CD4-positive, alpha-beta T cell treated with Interleukin-17A for 1 hour (primary cell): ENCODE measurements at regions not wholly inside any gene's neighbourhood (a gene's known extent, or its start where the extent isn't known, plus 50 kb on each side); places are given as distances from the start of the nearest gene placed in this dataset.
A peak's percentile ranks its signal among the peaks of the same experiment; 100 is the strongest.
"Not testable (repeated sequence)": the region's sequence is repeated elsewhere in the genome, so short reads cannot be mapped to it uniquely, and the experiment has no call there.

ENCODE experiments used
- DNase-seq: peaks from one replicate; pipeline ENCODE4 v3.0.0-alpha.2; 2020

DNA sequence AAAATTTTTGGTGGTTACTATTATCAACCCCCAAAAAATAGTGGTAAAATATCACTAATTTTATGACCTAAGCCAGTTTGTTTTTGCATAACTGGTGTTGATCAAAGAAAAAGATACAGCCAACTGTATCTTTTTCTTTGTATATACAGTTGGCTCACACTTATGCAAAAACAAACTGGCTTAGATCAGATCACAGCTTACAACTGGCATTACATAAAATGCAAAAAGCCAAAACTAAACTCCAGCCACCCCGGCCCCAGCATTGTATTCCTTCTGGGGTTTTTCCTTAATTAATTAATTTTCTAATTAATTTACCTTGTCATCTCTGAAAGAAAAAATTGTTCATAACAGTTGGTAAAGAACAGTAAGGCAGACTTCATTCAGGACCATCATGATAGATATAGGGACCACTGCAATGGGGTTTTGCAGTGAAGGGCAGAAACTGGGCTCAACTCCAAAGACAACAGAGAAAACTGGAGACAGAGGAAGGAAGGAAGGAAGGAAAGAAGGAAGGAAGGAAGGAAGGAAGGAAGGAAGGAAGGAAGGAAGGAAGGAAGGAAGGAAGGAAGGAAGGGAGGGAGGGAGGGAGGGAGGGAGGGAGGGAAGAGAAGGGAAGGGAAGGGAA, 202.1 kb downstream of the HNRNPD start:
- no peak for DNase-seq

DNA sequence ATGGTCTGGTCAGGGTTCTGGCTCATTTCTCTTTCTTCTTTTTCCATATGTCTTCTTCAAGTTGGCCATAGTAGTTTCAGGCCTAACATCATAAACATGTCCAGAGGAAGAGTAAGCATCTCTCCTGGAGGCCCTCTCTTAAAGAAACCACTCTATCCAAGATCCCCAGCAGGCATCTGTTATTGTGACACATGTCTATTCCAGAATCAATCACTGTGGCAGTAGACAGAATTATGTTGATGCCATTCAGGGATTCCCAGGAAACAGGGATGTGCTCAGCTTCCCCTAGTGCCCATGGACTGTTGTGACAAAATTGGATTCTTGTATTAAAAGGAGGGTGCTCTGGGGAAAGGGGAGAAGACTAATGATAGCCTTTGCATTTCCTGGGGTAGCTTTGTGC, 224.0 kb downstream of the HNRNPD start:
- no peak for DNase-seq

GRCh38 chr4:82145850-82146249, 227.9 kb downstream of the HNRNPD start:
- DNase-seq, result no peak

DNA sequence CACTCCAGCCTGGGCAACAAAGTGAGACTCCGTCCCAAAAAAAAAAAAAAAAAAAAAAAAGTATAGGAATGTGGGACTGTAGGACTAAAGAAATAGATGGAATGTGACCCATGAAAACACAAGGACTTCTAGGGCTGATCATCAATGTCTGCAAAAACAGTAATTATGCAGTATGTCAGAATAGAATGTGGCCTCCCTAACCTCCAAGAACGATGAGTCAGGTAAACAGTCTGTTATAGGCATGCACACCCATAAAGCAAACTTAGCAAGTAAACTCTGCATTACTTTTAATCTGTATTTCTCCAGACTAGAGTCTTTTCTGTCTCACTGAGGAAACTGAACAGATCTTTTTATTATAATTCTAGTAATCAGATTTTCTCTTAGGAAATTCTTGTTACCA, 233.4 kb downstream of the HNRNPD start:
- no peak for DNase-seq

DNA sequence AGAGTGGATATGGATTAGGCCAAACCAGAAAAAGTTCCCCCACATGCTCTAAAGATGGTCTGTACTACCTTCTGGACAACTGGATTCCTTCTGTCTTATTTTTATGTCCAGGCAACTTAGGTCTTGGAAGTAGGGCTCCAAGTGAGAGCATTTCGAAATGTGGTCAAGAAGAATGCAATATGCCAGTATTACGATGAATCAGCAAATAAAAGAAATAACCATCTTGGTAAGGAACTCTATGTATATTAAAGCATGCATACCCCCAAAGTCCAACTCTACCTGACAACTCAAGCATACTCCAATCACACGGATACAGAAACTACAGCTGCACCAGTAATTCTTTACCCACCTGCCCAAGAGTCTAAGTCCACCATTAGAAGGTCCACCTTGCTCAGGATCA, 234.5 kb downstream of the HNRNPD start:
- no peak for DNase-seq

- no peak for DNase-seq
These were observed 235.4 kb downstream of the HNRNPD start for GRCh38 chr4:82138374-82138773.

GRCh38 chr4:82136161-82136801, 237.5 kb downstream of the HNRNPD start:
- DNase-seq, result peak; percentile 32

GRCh38 chr4:82128355-82128754, 245.4 kb downstream of the HNRNPD start:
- no peak for DNase-seq

DNA sequence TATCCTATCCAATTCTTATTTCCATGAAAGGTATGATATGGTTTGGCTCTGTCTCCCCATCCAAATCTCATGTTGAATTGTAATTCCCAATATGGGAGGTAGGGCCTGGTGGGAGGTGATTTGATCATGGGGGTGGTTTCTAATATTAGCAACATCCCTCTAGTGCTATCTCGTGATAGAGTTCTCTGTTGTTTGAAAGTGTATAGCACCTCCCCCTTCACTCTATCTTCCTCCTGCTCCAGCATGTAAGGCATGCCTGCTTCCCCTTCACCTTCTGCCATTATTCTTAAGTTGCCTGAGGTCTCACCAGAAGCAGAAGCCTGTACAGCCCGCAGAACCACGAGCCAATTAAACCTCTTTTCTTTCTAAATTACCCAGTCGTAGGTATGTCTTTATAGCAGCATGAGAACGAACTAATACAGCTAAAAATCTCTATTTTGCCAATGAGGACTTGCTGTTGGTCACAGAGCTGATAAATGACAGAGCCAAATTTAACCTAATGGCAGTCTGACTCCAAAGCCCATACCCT, 247.2 kb downstream of the HNRNPD start:
- no peak for DNase-seq

DNA sequence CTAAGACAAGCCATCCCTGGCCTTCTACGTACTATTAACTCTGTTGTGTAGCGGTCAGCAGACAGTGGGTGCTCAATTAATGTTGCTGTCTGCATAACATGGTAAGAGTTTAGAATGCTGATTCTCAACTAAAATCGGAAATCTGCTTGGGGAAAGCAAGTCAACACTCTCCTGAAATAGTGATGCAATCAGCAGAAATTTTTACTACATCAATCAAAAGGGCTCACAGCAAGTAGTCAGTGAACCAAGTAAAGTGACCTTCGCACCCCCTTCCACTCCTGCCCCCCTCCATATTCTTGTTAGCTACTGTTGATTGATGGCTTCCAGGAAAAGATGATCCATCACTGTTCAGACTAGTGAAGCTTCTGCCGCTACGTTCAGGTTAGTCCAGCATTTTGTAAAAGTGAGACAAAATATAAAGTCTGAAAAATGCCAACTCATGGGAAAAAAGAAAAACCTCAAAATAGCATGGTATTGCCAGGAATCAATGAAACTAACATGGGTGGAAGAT, 247.9 kb downstream of the HNRNPD start:
- no peak for DNase-seq

DNA sequence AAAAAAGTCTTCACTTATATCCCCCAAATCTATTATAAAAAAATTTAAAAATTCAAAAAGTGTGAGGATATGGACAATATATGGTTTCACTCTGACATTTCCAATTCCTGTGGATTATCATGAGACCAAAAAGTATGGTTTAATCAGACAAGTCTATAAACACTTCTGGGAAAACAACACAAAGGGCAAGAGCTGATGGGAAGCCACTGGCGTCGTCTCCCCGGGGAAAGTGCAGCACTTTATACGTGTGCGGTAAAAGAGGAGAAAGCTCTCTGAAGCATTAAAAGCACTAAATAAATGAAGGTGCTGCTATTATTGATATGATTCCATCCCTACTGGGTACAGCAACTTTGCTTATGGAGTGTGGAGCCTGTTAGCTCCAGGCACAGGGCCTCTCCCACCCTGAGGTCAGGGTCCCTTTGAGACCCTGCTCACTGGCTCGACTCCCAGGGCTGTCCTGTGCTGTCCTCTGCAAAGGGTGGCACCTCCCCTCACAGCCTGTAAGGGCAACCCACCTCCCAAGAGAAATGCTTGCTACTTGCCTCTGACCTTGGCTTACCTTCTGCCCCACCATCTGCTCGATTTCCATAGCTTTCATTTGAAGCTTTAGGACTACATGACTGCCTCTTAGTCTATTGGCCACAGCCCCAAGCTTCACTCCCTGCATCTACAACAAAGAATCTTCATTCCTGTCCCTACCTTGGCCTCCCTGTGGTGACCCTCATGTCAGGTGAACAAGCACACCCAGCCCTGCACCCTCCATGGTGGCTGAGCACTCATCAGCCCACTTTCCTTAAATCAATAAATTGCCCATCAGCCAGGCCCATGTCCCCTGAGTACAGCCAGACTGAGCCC, 248.6 kb downstream of the HNRNPD start:
- DNase-seq, result no peak

GRCh38 chr4:82124365-82124764, 249.4 kb downstream of the HNRNPD start:
- no peak for DNase-seq

GRCh38 chr4:82123934-82124333, 249.9 kb downstream of the HNRNPD start:
- peak; percentile 45 for DNase-seq

- DNase-seq, result not testable (repeated sequence)
These were observed 258.6 kb downstream of the HNRNPD start for GRCh38 chr4:82115183-82115582.

DNA sequence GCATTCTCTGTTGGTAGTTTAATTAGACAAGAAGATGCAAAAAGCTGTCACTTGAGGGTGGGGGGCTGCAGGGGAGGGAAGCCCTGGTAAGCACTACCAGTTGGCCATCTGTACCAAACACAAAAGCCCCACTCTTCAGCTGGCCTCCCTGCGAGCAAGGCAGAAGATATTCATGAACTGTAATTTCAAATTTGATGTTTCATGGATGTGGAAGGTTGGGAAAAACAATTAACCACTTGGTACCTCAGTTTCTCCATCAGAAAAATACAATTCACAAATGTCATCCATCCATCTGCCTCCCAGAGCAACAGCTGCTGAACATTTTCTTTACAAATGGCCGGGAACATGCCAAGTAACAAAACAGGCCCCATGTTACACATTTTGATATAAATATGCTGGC, 265.3 kb downstream of the HNRNPD start:
- no peak for DNase-seq

GRCh38 chr4:82104578-82104977, 269.2 kb downstream of the HNRNPD start:
- DNase-seq, result no peak

GRCh38 chr4:82099928-82100579, 273.7 kb downstream of the HNRNPD start:
- DNase-seq, result no peak

DNA sequence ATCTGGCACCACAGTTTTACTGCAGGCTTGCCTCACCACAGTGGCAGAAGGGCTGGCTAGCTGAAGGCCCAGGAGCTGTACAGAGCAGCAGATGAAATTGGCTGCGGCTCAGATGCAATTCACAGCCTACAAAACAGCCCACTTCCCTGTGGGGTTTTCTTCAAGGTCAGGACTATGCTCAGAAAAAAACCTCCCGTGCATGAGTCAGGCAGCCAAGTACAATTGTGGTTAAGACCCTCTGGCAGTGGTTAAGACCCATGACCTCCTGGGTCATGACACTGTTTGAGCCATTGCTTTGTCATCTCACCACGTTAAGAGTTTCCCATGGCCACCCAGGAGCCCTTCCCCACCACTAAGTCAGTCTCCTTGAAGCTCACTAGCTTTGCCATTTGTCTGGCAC, 276.3 kb downstream of the HNRNPD start:
- no peak for DNase-seq

DNA sequence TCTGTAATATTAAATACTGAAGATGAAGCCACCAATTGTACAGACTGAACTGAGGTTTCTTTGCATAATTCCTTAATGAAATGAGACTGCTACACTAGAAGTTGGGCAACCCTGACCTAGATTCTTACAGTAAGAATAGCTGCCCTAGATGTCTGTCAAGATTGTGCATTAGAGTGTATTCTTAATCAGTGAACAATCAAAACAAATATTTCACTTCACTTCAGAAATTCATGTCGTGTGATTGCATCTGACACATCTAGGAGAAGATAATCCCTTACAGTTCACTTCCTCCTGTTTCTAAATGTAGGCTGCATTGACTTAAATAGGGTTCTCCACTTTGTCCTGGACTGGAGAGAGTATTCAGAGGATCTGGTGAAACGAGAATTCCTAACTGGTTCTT, 283.1 kb downstream of the HNRNPD start:
- DNase-seq, result no peak

- DNase-seq, result no peak
These were observed 289.0 kb downstream of the HNRNPD start for GRCh38 chr4:82084747-82085146.

GRCh38 chr4:82077471-82077995, 296.3 kb downstream of the HNRNPD start:
- DNase-seq, result not testable (repeated sequence)

- no peak for DNase-seq
These were observed 297.0 kb downstream of the HNRNPD start for GRCh38 chr4:82076809-82077208.

DNA sequence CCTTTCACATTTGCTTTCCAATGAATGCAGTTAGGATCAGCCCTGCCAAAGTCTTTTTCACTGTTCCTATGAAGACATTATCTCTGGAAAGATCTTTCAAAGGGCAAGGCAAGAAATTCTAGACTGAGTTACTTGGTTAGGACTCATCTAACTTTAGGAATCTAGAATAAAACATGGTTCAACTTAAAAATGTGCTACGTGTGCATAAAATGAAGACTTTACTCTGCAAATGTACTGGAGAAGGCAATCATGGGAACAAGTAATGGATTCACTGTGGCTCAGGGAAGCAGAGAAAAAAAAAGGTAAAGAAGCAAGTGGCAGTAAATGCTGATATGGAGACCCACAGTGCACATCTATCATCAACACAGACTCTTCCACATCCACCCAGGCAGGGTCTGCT, 297.4 kb downstream of the HNRNPD start:
- DNase-seq, result no peak
